CD4-positive, alpha-beta T cell (primary cell): ENCODE measurements at regions not wholly inside any gene's neighbourhood (a gene's known extent, or its start where the extent isn't known, plus 50 kb on each side); places are given as distances from the start of the nearest gene placed in this dataset.

Experiments used
- ATAC-seq: fragments of 200-7000 bp; cut with Tn5 transposase; one replicate; pipeline ENCODE4 v1.10.0; 2022; ENCODE audit warnings: mild to moderate bottlenecking; ENCODE audit not compliant: poor library complexity
- CTCF ChIA-PET: fragments of 350-600 bp; sonication (Branson Sonifier 250); formaldehyde crosslinking; loops from one replicate; lab custom pipeline; 2021; ENCODE audit warnings: antibody characterized with exemption, inconsistent platforms; lab: Charles Lee
- POLR2A ChIA-PET: fragments of 350-600 bp; sonication (Branson Sonifier 250); formaldehyde crosslinking; loops from one replicate; lab custom pipeline; 2021; ENCODE audit warnings: antibody characterized with exemption, inconsistent platforms; lab: Charles Lee
- DNase-seq, 14 experiments: peaks; one replicate each; pipeline ENCODE4 v3.0.0-alpha.2; 2013 to 2020; ENCODE audit warnings: mixed read lengths in 2 of 14
- H3K27ac ChIP-seq, 2 donors: one replicate each; pipeline versions ENCODE4 v1.5.1 to v1.7.0; 2013; ENCODE audit warnings: low read length in 2 of 2, low read depth in 1 of 2, mild to moderate bottlenecking in 1 of 2
- H3K27me3 ChIP-seq, 2 experiments: 1 replicate in 1 of 2; 2 replicates in 1 of 2; pipeline versions ENCODE4 v1.6.1 to v1.7.0; 2013; ENCODE audit warnings: low read length in 2 of 2, control low read depth in 1 of 2, mild to moderate bottlenecking in 1 of 2, moderate library complexity in 1 of 2; ENCODE audit not compliant: insufficient read depth in 2 of 2, control insufficient read depth in 1 of 2
- H3K36me3 ChIP-seq: one replicate; pipeline ENCODE4 v1.6.1; 2013; ENCODE audit warnings: low read length, control low read depth; ENCODE audit not compliant: insufficient read depth
- H3K4me1 ChIP-seq: one replicate; pipeline ENCODE4 v1.6.1; 2013; ENCODE audit warnings: low read length, control low read depth; ENCODE audit not compliant: insufficient read depth
- H3K4me3 ChIP-seq: one replicate; pipeline ENCODE4 v1.5.1; 2013; ENCODE audit warnings: mild to moderate bottlenecking, low read length, moderate library complexity
- H3K9me3 ChIP-seq, 2 experiments: 1 replicate in 1 of 2; 2 replicates in 1 of 2; pipeline versions ENCODE4 v1.6.1 to v1.7.0; 2013; ENCODE audit warnings: low read length in 2 of 2, mild to moderate bottlenecking in 2 of 2, control low read depth in 1 of 2, moderate library complexity in 1 of 2; ENCODE audit not compliant: control insufficient read depth in 1 of 2, insufficient read depth in 1 of 2
- H3K27ac Mint-ChIP-seq: one replicate; pipeline ENCODE4 v1.8.0; 2020; ENCODE audit warnings: mixed read lengths
- H3K27me3 Mint-ChIP-seq: one replicate; pipeline ENCODE4 v1.8.0; 2021; ENCODE audit warnings: mixed read lengths
- H3K36me3 Mint-ChIP-seq: one replicate; pipeline ENCODE4 v1.8.0; 2021; ENCODE audit warnings: low read depth, mixed read lengths
- H3K4me1 Mint-ChIP-seq: one replicate; pipeline ENCODE4 v1.8.0; 2021; ENCODE audit warnings: low read depth, mixed read lengths
- H3K4me3 Mint-ChIP-seq: one replicate; pipeline ENCODE4 v1.8.0; 2020; ENCODE audit warnings: mild to moderate bottlenecking, mixed read lengths
- H3K9me3 Mint-ChIP-seq: one replicate; pipeline ENCODE4 v1.8.0; 2020; ENCODE audit warnings: mixed read lengths
- CTCF ChIP-seq: fragments of 200-600 bp; IDR thresholded peaks from one replicate; pipeline ENCODE4 v1.8.0; 2022; ENCODE audit warnings: antibody characterized with exemption, mild to moderate bottlenecking
- intact Hi-C, 2 experiments: fragments of 100-400 bp; cut with DNase I in 1 of 2; cut with micrococcal nuclease in 1 of 2; formaldehyde crosslinking; loops; one replicate each; pipeline versions ENCODE4 v1.15.1 to v1.9.0; 2023 to 2025; cut with DNase I, micrococcal nuclease

GRCh38 chr1:220430586-220430985 lies 97.3 kb upstream of the MARK1 start:
- H3K9me3 ChIP-seq: no peaks in the 10 kb centered on the region
- ATAC-seq (no peak), DNase-seq (no peak)
- peaks cover 2 to 4% of the 10 kb centered on the region in 2 experiments for H3K27me3 ChIP-seq
- H3K36me3 ChIP-seq: no peaks in the 10 kb centered on the region
- H3K4me1 Mint-ChIP-seq: no peaks in the 10 kb centered on the region
- no peak overlapping the region for H3K27ac ChIP-seq
- ChIA-PET POLR2A (no interaction called here), CTCF (no interaction called here)
- H3K36me3 Mint-ChIP-seq: no peaks in the 10 kb centered on the region
- no peaks in the 10 kb centered on the region for H3K4me1 ChIP-seq
- no peak overlapping the region for H3K4me3 Mint-ChIP-seq
- intact Hi-C loops: no loop called here
- TF ChIP-seq CTCF: no peak
- no peak overlapping the region for H3K4me3 ChIP-seq
- H3K27me3 Mint-ChIP-seq: peaks cover 19% of the 10 kb centered on the region
- no peaks in the 10 kb centered on the region for H3K9me3 Mint-ChIP-seq
- no peak overlapping the region for H3K27ac Mint-ChIP-seq

- Mint-ChIP-seq H3K27me3 (peaks cover 19% of the 10 kb centered on the region), H3K4me3 (no peak overlapping the region), H3K27ac (no peak overlapping the region), H3K4me1 (no peaks in the 10 kb centered on the region), H3K9me3 (no peaks in the 10 kb centered on the region), H3K36me3 (no peaks in the 10 kb centered on the region)
- Histone ChIP-seq H3K36me3 (no peaks in the 10 kb centered on the region), H3K9me3 (no peaks in the 10 kb centered on the region), H3K27ac (no peak overlapping the region), H3K4me1 (no peaks in the 10 kb centered on the region), H3K4me3 (no peak overlapping the region), H3K27me3 (peaks cover 0 to 2% of the 10 kb centered on the region in 2 experiments)
- ChIA-PET POLR2A (no interaction called here), CTCF (no interaction called here)
- DNase-seq (no peak), ATAC-seq (no peak)
- no peak for TF ChIP-seq CTCF
- intact Hi-C loops: no loop called here
These were observed 97.9 kb upstream of the MARK1 start for GRCh38 chr1:220430059-220430458.

GRCh38 chr1:220426989-220427388 lies 100.9 kb upstream of the MARK1 start:
- H3K27ac Mint-ChIP-seq: no peak overlapping the region
- H3K4me3 Mint-ChIP-seq: no peak overlapping the region
- POLR2A ChIA-PET: no interaction called here
- Histone ChIP-seq H3K4me1 (no peaks in the 10 kb centered on the region), H3K27me3 (peaks cover 0 to 2% of the 10 kb centered on the region in 2 experiments), H3K27ac (no peak overlapping the region), H3K36me3 (no peaks in the 10 kb centered on the region), H3K9me3 (no peaks in the 10 kb centered on the region), H3K4me3 (no peak overlapping the region)
- H3K36me3 Mint-ChIP-seq: no peaks in the 10 kb centered on the region
- DNase-seq: no peak
- H3K27me3 Mint-ChIP-seq: peaks cover 14% of the 10 kb centered on the region
- no peaks in the 10 kb centered on the region for H3K4me1 Mint-ChIP-seq
- H3K9me3 Mint-ChIP-seq: no peaks in the 10 kb centered on the region
- no peak for ATAC-seq
- CTCF ChIA-PET: interaction anchor here (0.8 kb wide), 1 partner anchor 9 kb away, joined by 3 read pairs; no protein-coding TSS in a partner anchor
- intact Hi-C loops: no loop called here
- TF ChIP-seq CTCF: no peak
